Uterus (tissue), 3 donors: ENCODE measurements at regions not wholly inside any gene's neighbourhood (a gene's known extent, or its start where the extent isn't known, plus 50 kb on each side); places are given as distances from the start of the nearest gene placed in this dataset.

Source experiments
- DNase-seq, 2 donors: peaks; one replicate each; pipeline ENCODE4 v3.0.0-alpha.2; 2019 to 2020
- H3K27ac ChIP-seq, 2 donors: fragments of 200-600 bp; sonication (generic); 1 replicate in 1 of 2; 2 replicates in 1 of 2; pipeline ENCODE4 v1.5.1; 2016 to 2018
- H3K27me3 ChIP-seq, 2 donors: fragments of 200-600 bp; sonication (generic); one replicate each; pipeline ENCODE4 v1.5.1; 2018 to 2019; ENCODE audit warnings: control low read depth in 1 of 2
- H3K36me3 ChIP-seq, 2 donors: fragments of 200-600 bp; sonication (generic); one replicate each; pipeline ENCODE4 v1.5.1; 2019; ENCODE audit warnings: control low read depth in 1 of 2
- H3K4me1 ChIP-seq, 2 donors: fragments of 200-600 bp; sonication (generic); one replicate each; pipeline ENCODE4 v1.5.1; 2018 to 2019; ENCODE audit warnings: control low read depth in 1 of 2
- H3K4me3 ChIP-seq, 2 donors: fragments of 200-600 bp; sonication (generic); 1 replicate in 1 of 2; 2 replicates in 1 of 2; pipeline ENCODE4 v1.5.1; 2018 to 2019; ENCODE audit warnings: mild to moderate bottlenecking in 1 of 2
- H3K9me3 ChIP-seq, 2 donors: fragments of 200-600 bp; sonication (generic); one replicate each; pipeline ENCODE4 v1.5.1; 2019; ENCODE audit warnings: control low read depth in 1 of 2
- POLR2A ChIP-seq, 2 donors: fragments of 450-650 bp; IDR thresholded peaks; one replicate each; pipeline ENCODE4 v1.6.1; 2016; ENCODE audit warnings: antibody characterized with exemption in 2 of 2, mild to moderate bottlenecking in 1 of 2, moderate library complexity in 1 of 2
- intact Hi-C: fragments of 100-400 bp; cut with DNase I; formaldehyde crosslinking; loops from one replicate; pipeline ENCODE4 v1.15.1; 2023; ENCODE audit warnings: low total_unique reads
- TF ChIP-seq, protein P1 (sequence below), 4 experiments: fragments of 200-600 bp in 2 of 4; fragments of 450-650 bp in 2 of 4; sonication (generic) in 2 of 4; IDR thresholded peaks; one replicate each; pipeline ENCODE4 v1.5.1; 2016 to 2019; ENCODE audit warnings: antibody characterized with exemption in 4 of 4, mild to moderate bottlenecking in 2 of 4, moderate library complexity in 1 of 4
- donor health status: DM: yes; HTN: yes; CAD: no.

DNA sequence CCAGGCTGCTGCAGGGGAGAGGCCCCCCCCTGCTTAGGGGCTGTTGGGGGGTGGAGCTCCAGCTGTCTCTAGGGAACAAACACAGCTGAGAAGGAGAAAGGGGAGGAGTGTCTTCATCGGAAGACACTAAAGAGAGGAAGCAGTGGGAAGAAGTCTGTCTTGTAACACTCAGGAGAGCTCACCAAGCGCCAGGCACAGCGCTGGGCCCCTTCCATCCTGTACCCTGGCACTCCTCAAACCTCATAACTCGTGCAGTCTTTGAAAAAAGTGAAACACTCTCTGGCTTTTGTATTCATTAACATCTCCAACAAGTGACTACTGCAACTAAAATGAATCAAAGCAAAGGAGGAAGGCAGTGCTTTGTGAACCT, 67.4 kb upstream of the PRDM11 start:
- no peak overlapping the region for H3K4me3 ChIP-seq
- DNase-seq, result no peak
- H3K9me3 ChIP-seq, result no peaks in the 10 kb centered on the region
- no peak overlapping the region for H3K27ac ChIP-seq
- peaks cover 0 to 8% of the 10 kb centered on the region in 2 donors for H3K4me1 ChIP-seq
- intact Hi-C loops, result no loop called here
- H3K27me3 ChIP-seq, result no peaks in the 10 kb centered on the region
- H3K36me3 ChIP-seq, result no peaks in the 10 kb centered on the region
- no peak for TF ChIP-seq POLR2A (IDR thresholded peaks at IDR 0.05)
- TF ChIP-seq, protein P1, sequence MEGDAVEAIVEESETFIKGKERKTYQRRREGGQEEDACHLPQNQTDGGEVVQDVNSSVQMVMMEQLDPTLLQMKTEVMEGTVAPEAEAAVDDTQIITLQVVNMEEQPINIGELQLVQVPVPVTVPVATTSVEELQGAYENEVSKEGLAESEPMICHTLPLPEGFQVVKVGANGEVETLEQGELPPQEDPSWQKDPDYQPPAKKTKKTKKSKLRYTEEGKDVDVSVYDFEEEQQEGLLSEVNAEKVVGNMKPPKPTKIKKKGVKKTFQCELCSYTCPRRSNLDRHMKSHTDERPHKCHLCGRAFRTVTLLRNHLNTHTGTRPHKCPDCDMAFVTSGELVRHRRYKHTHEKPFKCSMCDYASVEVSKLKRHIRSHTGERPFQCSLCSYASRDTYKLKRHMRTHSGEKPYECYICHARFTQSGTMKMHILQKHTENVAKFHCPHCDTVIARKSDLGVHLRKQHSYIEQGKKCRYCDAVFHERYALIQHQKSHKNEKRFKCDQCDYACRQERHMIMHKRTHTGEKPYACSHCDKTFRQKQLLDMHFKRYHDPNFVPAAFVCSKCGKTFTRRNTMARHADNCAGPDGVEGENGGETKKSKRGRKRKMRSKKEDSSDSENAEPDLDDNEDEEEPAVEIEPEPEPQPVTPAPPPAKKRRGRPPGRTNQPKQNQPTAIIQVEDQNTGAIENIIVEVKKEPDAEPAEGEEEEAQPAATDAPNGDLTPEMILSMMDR (IDR thresholded peaks at IDR 0.05), result no peak

GRCh38 chr11:45079567-45079942, 66.9 kb upstream of the PRDM11 start:
- TF ChIP-seq, protein P1 (IDR thresholded peaks at IDR 0.05), result no peak
- TF ChIP-seq POLR2A (IDR thresholded peaks at IDR 0.05), result no peak
- H3K9me3 ChIP-seq, result no peaks in the 10 kb centered on the region
- no peak overlapping the region for H3K27ac ChIP-seq
- H3K4me1 ChIP-seq, result peaks cover 0 to 8% of the 10 kb centered on the region in 2 donors
- no peak overlapping the region for H3K4me3 ChIP-seq
- H3K27me3 ChIP-seq, result no peaks in the 10 kb centered on the region
- DNase-seq, result no peak
- no peaks in the 10 kb centered on the region for H3K36me3 ChIP-seq
- intact Hi-C loops, result no loop called here

- Histone ChIP-seq H3K27me3 (no peaks in the 10 kb centered on the region), H3K36me3 (no peaks in the 10 kb centered on the region), H3K4me3 (no peak overlapping the region), H3K27ac (no peak overlapping the region), H3K9me3 (no peaks in the 10 kb centered on the region), H3K4me1 (peaks cover 0 to 8% of the 10 kb centered on the region in 2 donors)
- no peak for DNase-seq
- intact Hi-C loops, result no loop called here
- no peak for TF ChIP-seq POLR2A (IDR thresholded peaks at IDR 0.05)
- TF ChIP-seq, protein P1 (IDR thresholded peaks at IDR 0.05), result no peak
Observed at GRCh38 chr11:45079943-45080719, 66.3 kb upstream of the PRDM11 start.

- Histone ChIP-seq H3K27ac (no peak overlapping the region), H3K4me1 (peaks cover 0 to 8% of the 10 kb centered on the region in 2 donors), H3K4me3 (no peak overlapping the region), H3K36me3 (no peaks in the 10 kb centered on the region), H3K27me3 (no peaks in the 10 kb centered on the region), H3K9me3 (no peaks in the 10 kb centered on the region)
- no peak for DNase-seq
- intact Hi-C loops, result no loop called here
- no peak for TF ChIP-seq POLR2A (IDR thresholded peaks at IDR 0.05)
- TF ChIP-seq, protein P1 (IDR thresholded peaks at IDR 0.05), result no peak
Observed at GRCh38 chr11:45082744-45083543, 63.5 kb upstream of the PRDM11 start.

GRCh38 chr11:45083544-45084087, 62.8 kb upstream of the PRDM11 start:
- no peak overlapping the region for H3K4me3 ChIP-seq
- H3K36me3 ChIP-seq, result no peaks in the 10 kb centered on the region
- TF ChIP-seq, protein P1 (IDR thresholded peaks at IDR 0.05), result no peak
- TF ChIP-seq POLR2A (IDR thresholded peaks at IDR 0.05), result no peak
- peaks cover 0 to 6% of the 10 kb centered on the region in 2 donors for H3K4me1 ChIP-seq
- no peak for DNase-seq
- no peaks in the 10 kb centered on the region for H3K27me3 ChIP-seq
- no peaks in the 10 kb centered on the region for H3K9me3 ChIP-seq
- H3K27ac ChIP-seq, result no peak overlapping the region
- intact Hi-C loops, result no loop called here
